RWPE2 (cell line): ENCODE measurements at regions not wholly inside any gene's neighbourhood (a gene's known extent, or its start where the extent isn't known, plus 50 kb on each side); places are given as distances from the start of the nearest gene placed in this dataset.

Experiments used
- ATAC-seq: fragments of 200-7000 bp; cut with Tn5 transposase; 3 replicates; pipeline ENCODE4 v1.9.1; 2021; ENCODE audit warnings: low read depth
- DNase-seq: peaks from one replicate; pipeline ENCODE4 v3.0.0-alpha.2; 2020; ENCODE audit warnings: low spot score
- H3K27ac ChIP-seq: fragments of 450-650 bp; 2 replicates; pipeline ENCODE4 v1.5.1; 2017; ENCODE audit warnings: mild to moderate bottlenecking; ENCODE audit not compliant: poor library complexity, severe bottlenecking
- H3K27me3 ChIP-seq: fragments of 250-450 bp; sonication (Bioruptor Pico); 2 replicates; pipeline ENCODE4 v1.5.1; 2021; ENCODE audit warnings: mild to moderate bottlenecking, moderate library complexity; ENCODE audit not compliant: insufficient read depth, poor library complexity, severe bottlenecking
- H3K36me3 ChIP-seq: fragments of 250-450 bp; sonication (Bioruptor Pico); 2 replicates; pipeline ENCODE4 v1.5.1; 2020; ENCODE audit warnings: low read depth, mild to moderate bottlenecking, moderate library complexity
- H3K4me1 ChIP-seq: fragments of 250-450 bp; sonication (Bioruptor Pico); 2 replicates; pipeline ENCODE4 v1.5.1; 2021; ENCODE audit warnings: mild to moderate bottlenecking, moderate library complexity; ENCODE audit not compliant: insufficient read depth, poor library complexity, severe bottlenecking
- H3K4me3 ChIP-seq: fragments of 250-450 bp; sonication (Bioruptor Pico); 2 replicates; pipeline ENCODE4 v1.5.1; 2021; ENCODE audit warnings: mild to moderate bottlenecking, moderate library complexity; ENCODE audit not compliant: severe bottlenecking
- H3K9me3 ChIP-seq: fragments of 250-450 bp; sonication (Bioruptor Pico); 2 replicates; pipeline ENCODE4 v1.5.1; 2021; ENCODE audit warnings: mild to moderate bottlenecking, moderate library complexity; ENCODE audit not compliant: severe bottlenecking
- TF ChIP-seq, protein P1 (sequence below): fragments of 450-650 bp; IDR thresholded peaks from one replicate; pipeline ENCODE4 v1.5.1; 2017; ENCODE audit warnings: mild to moderate bottlenecking, moderate library complexity; ENCODE audit not compliant: poor library complexity, severe bottlenecking

DNA sequence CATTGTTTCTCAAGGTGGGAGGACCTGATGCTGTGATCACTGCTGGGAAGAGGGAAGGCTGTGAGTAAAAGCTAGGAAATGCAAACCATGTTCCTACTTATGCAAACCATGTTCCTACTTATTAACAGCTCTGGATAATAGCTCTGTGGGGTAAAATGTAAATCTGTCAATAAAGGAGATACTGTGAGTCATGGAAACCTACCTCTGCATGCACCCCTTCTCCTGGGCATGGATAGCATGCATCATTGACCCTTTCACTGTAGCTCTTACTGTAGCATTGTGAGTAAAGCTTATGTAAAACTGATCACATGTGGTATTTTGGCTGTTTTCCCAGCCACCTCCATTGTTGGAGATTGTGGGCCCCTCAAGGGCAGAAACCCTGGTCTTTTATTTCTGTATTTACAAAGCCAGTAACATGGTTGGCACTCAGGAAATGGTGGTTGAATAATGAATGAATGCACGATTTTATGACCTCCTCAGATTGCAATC lies 253.7 kb downstream of the GRIN2B start:
- no peak for ATAC-seq

GRCh38 chr12:13725049-13725448 lies 256.4 kb downstream of the GRIN2B start:
- DNase-seq: no peak

More for the DNA sequence above, 253.7 kb downstream of the GRIN2B start:
- no peaks in the 10 kb centered on the region for H3K9me3 ChIP-seq
- H3K36me3 ChIP-seq: no peaks in the 10 kb centered on the region
- no peak overlapping the region for H3K27ac ChIP-seq
- no peaks in the 10 kb centered on the region for H3K4me1 ChIP-seq
- no peak overlapping the region for H3K4me3 ChIP-seq
- no peaks in the 10 kb centered on the region for H3K27me3 ChIP-seq
- TF ChIP-seq, protein P1, sequence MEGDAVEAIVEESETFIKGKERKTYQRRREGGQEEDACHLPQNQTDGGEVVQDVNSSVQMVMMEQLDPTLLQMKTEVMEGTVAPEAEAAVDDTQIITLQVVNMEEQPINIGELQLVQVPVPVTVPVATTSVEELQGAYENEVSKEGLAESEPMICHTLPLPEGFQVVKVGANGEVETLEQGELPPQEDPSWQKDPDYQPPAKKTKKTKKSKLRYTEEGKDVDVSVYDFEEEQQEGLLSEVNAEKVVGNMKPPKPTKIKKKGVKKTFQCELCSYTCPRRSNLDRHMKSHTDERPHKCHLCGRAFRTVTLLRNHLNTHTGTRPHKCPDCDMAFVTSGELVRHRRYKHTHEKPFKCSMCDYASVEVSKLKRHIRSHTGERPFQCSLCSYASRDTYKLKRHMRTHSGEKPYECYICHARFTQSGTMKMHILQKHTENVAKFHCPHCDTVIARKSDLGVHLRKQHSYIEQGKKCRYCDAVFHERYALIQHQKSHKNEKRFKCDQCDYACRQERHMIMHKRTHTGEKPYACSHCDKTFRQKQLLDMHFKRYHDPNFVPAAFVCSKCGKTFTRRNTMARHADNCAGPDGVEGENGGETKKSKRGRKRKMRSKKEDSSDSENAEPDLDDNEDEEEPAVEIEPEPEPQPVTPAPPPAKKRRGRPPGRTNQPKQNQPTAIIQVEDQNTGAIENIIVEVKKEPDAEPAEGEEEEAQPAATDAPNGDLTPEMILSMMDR: no peak
- DNase-seq: no peak

GRCh38 chr12:13724136-13724535 lies 257.3 kb downstream of the GRIN2B start:
- no peaks in the 10 kb centered on the region for H3K4me1 ChIP-seq
- ATAC-seq: no peak
- H3K27ac ChIP-seq: no peak overlapping the region
- no peaks in the 10 kb centered on the region for H3K27me3 ChIP-seq
- H3K9me3 ChIP-seq: no peaks in the 10 kb centered on the region
- H3K36me3 ChIP-seq: no peaks in the 10 kb centered on the region
- TF ChIP-seq, protein P1: no peak
- no peak for DNase-seq
- H3K4me3 ChIP-seq: no peak overlapping the region

More at GRCh38 chr12:13725049-13725448, 256.4 kb downstream of the GRIN2B start:
- TF ChIP-seq, protein P1: no peak
- no peak for ATAC-seq
- Histone ChIP-seq H3K9me3 (no peaks in the 10 kb centered on the region), H3K27ac (no peak overlapping the region), H3K27me3 (no peaks in the 10 kb centered on the region), H3K36me3 (no peaks in the 10 kb centered on the region), H3K4me1 (no peaks in the 10 kb centered on the region), H3K4me3 (no peak overlapping the region)

- no peak overlapping the region for H3K4me3 ChIP-seq
- no peaks in the 10 kb centered on the region for H3K27me3 ChIP-seq
- no peaks in the 10 kb centered on the region for H3K4me1 ChIP-seq
- H3K9me3 ChIP-seq: no peaks in the 10 kb centered on the region
- no peaks in the 10 kb centered on the region for H3K36me3 ChIP-seq
- TF ChIP-seq, protein P1: no peak
- H3K27ac ChIP-seq: no peak overlapping the region
- DNase-seq (no peak), ATAC-seq (no peak)
Observed at GRCh38 chr12:13719986-13720385, 261.4 kb downstream of the GRIN2B start.

DNA sequence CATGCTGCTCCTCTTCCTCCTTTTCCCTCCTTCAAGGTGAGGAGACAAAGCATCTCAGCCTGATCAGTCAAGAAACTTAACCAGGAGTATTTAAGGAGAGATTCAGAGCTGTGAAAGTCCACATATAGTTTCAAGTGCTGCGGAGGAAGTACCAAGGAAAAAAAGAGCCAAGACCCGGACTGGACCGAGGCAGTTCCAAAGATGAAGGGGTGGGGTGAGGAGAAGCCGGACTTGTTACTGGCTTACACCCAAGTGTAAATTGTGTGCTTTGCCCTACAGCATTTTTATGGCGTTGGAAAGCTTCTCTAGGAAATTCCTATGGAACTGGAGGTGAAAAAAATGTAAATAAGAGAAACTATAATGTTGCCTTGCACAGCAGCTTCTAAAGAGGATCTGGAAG lies 263.1 kb downstream of the GRIN2B start:
- TF ChIP-seq, protein P1: no peak
- no peak for DNase-seq
- ATAC-seq: no peak
- Histone ChIP-seq H3K4me3 (no peak overlapping the region), H3K9me3 (no peaks in the 10 kb centered on the region), H3K27ac (no peak overlapping the region), H3K27me3 (no peaks in the 10 kb centered on the region), H3K4me1 (no peaks in the 10 kb centered on the region), H3K36me3 (no peaks in the 10 kb centered on the region)
